SK-N-SH (cell line): ENCODE measurements at regions not wholly inside any gene's neighbourhood (a gene's known extent, or its start where the extent isn't known, plus 50 kb on each side); places are given as distances from the start of the nearest gene placed in this dataset.

Experiments
- CTCF ChIA-PET: fragments of 300-600, 350-600 bp; formaldehyde crosslinking; extraction: SDS; loops from one replicate; lab custom pipeline; 2021; lab: Yijun Ruan, JAX
- POLR2A ChIA-PET: fragments of 350-600 bp; sonication (Branson Sonifier 250); formaldehyde crosslinking; extraction: SDS; loops from one replicate; lab custom pipeline; 2020; ENCODE audit warnings: antibody characterized with exemption, inconsistent platforms; lab: Yijun Ruan, JAX
- DNase-seq: peaks from one replicate; pipeline ENCODE4 v3.0.0; 2012
- H2AFZ ChIP-seq: fragments of 200-600 bp; sonication (generic); 2 replicates; pipeline ENCODE4 v1.8.1; 2016; ENCODE audit warnings: antibody characterized with exemption, mild to moderate bottlenecking, low read depth
- H3F3A ChIP-seq: fragments of 200-600 bp; sonication (generic); replicated peaks from 2 replicates; pipeline ENCODE3; 2016; ENCODE audit warnings: antibody characterized with exemption, mild to moderate bottlenecking; ENCODE audit not compliant: insufficient read depth
- H3K27ac ChIP-seq, 2 experiments: fragments of 200-500 bp in 1 of 2; fragments of 200-600 bp in 1 of 2; sonication (Bioruptor generic) in 1 of 2; sonication (generic), shearing (Covaris generic) in 1 of 2; 2 replicates each; pipeline versions ENCODE4 v1.5.1 to v1.6.1; 2014 to 2016; ENCODE audit warnings: low read depth in 2 of 2, inconsistent platforms in 1 of 2, low read length in 1 of 2, mild to moderate bottlenecking in 1 of 2, mixed read lengths in 1 of 2
- H3K27me3 ChIP-seq: fragments of 200-600 bp; sonication (generic), shearing (Covaris generic); 2 replicates; pipeline ENCODE4 v1.6.1; 2016; ENCODE audit warnings: mixed run types; ENCODE audit not compliant: insufficient read depth
- H3K36me3 ChIP-seq, 2 experiments: fragments of 200-500 bp in 1 of 2; fragments of 200-600 bp in 1 of 2; sonication (Bioruptor generic) in 1 of 2; sonication (generic) in 1 of 2; replicated peaks in 1 of 2; 2 replicates each; pipeline versions ENCODE3 to v1.5.1; 2014 to 2016; ENCODE audit warnings: low read length in 1 of 2, mild to moderate bottlenecking in 1 of 2; ENCODE audit not compliant: insufficient read depth in 2 of 2, control insufficient read depth in 1 of 2
- H3K4me1 ChIP-seq, 2 experiments: fragments of 200-500 bp in 1 of 2; fragments of 200-600 bp in 1 of 2; sonication (Bioruptor generic) in 1 of 2; sonication (generic), shearing (Covaris generic) in 1 of 2; 2 replicates each; pipeline versions ENCODE4 v1.5.1 to v1.6.1; 2014 to 2016; ENCODE audit warnings: low read depth in 1 of 2, low read length in 1 of 2, mixed run types in 1 of 2; ENCODE audit not compliant: insufficient read depth in 2 of 2, control insufficient read depth in 1 of 2
- H3K4me2 ChIP-seq: fragments of 200-600 bp; sonication (generic), shearing (Covaris generic); 2 replicates; pipeline ENCODE4 v1.6.1; 2017; ENCODE audit warnings: mixed run types
- H3K4me3 ChIP-seq, 2 experiments: fragments of 200-500 bp in 1 of 2; fragments of 200-600 bp in 1 of 2; sonication (Bioruptor generic) in 1 of 2; sonication (generic), shearing (Covaris generic) in 1 of 2; 2 replicates each; pipeline versions ENCODE4 v1.5.1 to v1.8.1; 2014 to 2016; ENCODE audit warnings: low read depth in 2 of 2, inconsistent platforms in 1 of 2, low read length in 1 of 2, mild to moderate bottlenecking in 1 of 2, mixed read lengths in 1 of 2, moderate library complexity in 1 of 2
- H3K79me2 ChIP-seq: fragments of 200-600 bp; sonication (generic); 2 replicates; pipeline ENCODE4 v1.8.1; 2017; ENCODE audit warnings: mild to moderate bottlenecking; ENCODE audit not compliant: insufficient read depth
- H3K9ac ChIP-seq: fragments of 200-600 bp; sonication (generic); 2 replicates; pipeline ENCODE4 v1.6.1; 2017; ENCODE audit warnings: mixed run types
- H3K9me2 ChIP-seq: fragments of 200-600 bp; sonication (generic); 2 replicates; pipeline ENCODE4 v1.6.1; 2017; ENCODE audit warnings: mixed run types
- H3K9me3 ChIP-seq: fragments of 200-600 bp; sonication (generic); 2 replicates; pipeline ENCODE4 v1.6.1; 2017; ENCODE audit warnings: mixed run types, mild to moderate bottlenecking, moderate library complexity
- H4K20me1 ChIP-seq: fragments of 200-600 bp; sonication (generic); 2 replicates; pipeline ENCODE4 v1.6.1; 2017; ENCODE audit warnings: mild to moderate bottlenecking, mixed run types; ENCODE audit not compliant: insufficient read depth
- ELF1 ChIP-seq: IDR thresholded peaks from 2 replicates; pipeline ENCODE4 v1.4.0; 2012
- EP300 ChIP-seq, 2 experiments: IDR thresholded peaks; 2 replicates each; pipeline versions ENCODE4 v1.4.0 to v1.6.1; 2012; ENCODE audit warnings: borderline replicate concordance in 1 of 2, low read depth in 1 of 2, low read length in 1 of 2
- EZH2phosphoT487 ChIP-seq: fragments of 200-600 bp; sonication (generic); IDR thresholded peaks from 2 replicates; pipeline ENCODE4 v1.6.1; 2017; ENCODE audit warnings: low read depth, mixed run types, mild to moderate bottlenecking, antibody characterized with exemption, moderate library complexity, borderline replicate concordance
- FOSL2 ChIP-seq: IDR thresholded peaks from 2 replicates; pipeline ENCODE4 v1.4.0; 2012; ENCODE audit warnings: low read depth, mild to moderate bottlenecking, moderate library complexity, borderline replicate concordance
- FOXM1 ChIP-seq: IDR thresholded peaks from 2 replicates; pipeline ENCODE4 v1.4.0; 2012; ENCODE audit warnings: low read depth, mild to moderate bottlenecking
- GABPA ChIP-seq: IDR thresholded peaks from 2 replicates; pipeline ENCODE4 v1.4.0; 2012; ENCODE audit warnings: low read depth, mild to moderate bottlenecking
- GATA2 ChIP-seq: sonication (generic); formaldehyde crosslinking; IDR thresholded peaks from 2 replicates; pipeline ENCODE4 v1.5.0; 2020; ENCODE audit warnings: mild to moderate bottlenecking, missing genetic modification reagents
- JUND ChIP-seq: IDR thresholded peaks from 2 replicates; pipeline ENCODE4 v1.4.0; 2012
- MEF2A ChIP-seq: IDR thresholded peaks from 2 replicates; pipeline ENCODE4 v1.4.0; 2012; ENCODE audit warnings: low read depth, borderline replicate concordance
- MXI1 ChIP-seq: IDR thresholded peaks from 2 replicates; pipeline ENCODE4 v1.6.1; 2012; ENCODE audit warnings: mild to moderate bottlenecking, low read depth, low read length, improper control_type of control experiment
- NFIC ChIP-seq: IDR thresholded peaks from 2 replicates; pipeline ENCODE4 v1.4.0; 2012; ENCODE audit warnings: borderline replicate concordance
- RAD21 ChIP-seq: IDR thresholded peaks from 2 replicates; pipeline ENCODE4 v1.6.1; 2012; ENCODE audit warnings: mild to moderate bottlenecking, low read length
- RCOR1 ChIP-seq: fragments of 150-350 bp; IDR thresholded peaks from 2 replicates; pipeline ENCODE4 v1.6.1; 2017; ENCODE audit warnings: antibody characterized with exemption, low read length
- RXRA ChIP-seq: IDR thresholded peaks from 2 replicates; pipeline ENCODE4 v1.4.0; 2012; ENCODE audit warnings: low read depth, mild to moderate bottlenecking, borderline replicate concordance
- SIN3A ChIP-seq: IDR thresholded peaks from 2 replicates; pipeline ENCODE4 v1.6.1; 2012; ENCODE audit warnings: low read depth, mild to moderate bottlenecking, low read length, moderate library complexity, borderline replicate concordance
- SMC3 ChIP-seq: IDR thresholded peaks from 2 replicates; pipeline ENCODE4 v1.6.1; 2012; ENCODE audit warnings: low read depth, low read length, improper control_type of control experiment
- TCF12 ChIP-seq: IDR thresholded peaks from 2 replicates; pipeline ENCODE4 v1.4.0; 2012
- YY1 ChIP-seq: IDR thresholded peaks from 2 replicates; pipeline ENCODE4 v1.4.0; 2012; ENCODE audit warnings: low read depth, mild to moderate bottlenecking
- WGBS: methylation state at CpG from one replicate; pipeline ENCODE4 v1.1.6; 2017; ENCODE audit warnings: low lambda C conversion rate; 5-methylcytosine and 5-hydroxymethylcytosine counted together
- TF ChIP-seq, protein P1 (sequence below): IDR thresholded peaks from 2 replicates; pipeline ENCODE4 v1.6.1; 2012; ENCODE audit warnings: mild to moderate bottlenecking, low read depth, low read length, moderate library complexity
- TF ChIP-seq, protein P2 (sequence below): fragments of 150-350 bp; IDR thresholded peaks from 2 replicates; pipeline ENCODE4 v1.6.1; 2016; ENCODE audit warnings: mild to moderate bottlenecking, low read depth, low read length
- TF ChIP-seq, protein P3 (sequence below): fragments of 150-350 bp; IDR thresholded peaks from 2 replicates; pipeline ENCODE4 v1.6.1; 2017; ENCODE audit warnings: antibody characterized with exemption, low read length, low read depth, borderline replicate concordance

DNA sequence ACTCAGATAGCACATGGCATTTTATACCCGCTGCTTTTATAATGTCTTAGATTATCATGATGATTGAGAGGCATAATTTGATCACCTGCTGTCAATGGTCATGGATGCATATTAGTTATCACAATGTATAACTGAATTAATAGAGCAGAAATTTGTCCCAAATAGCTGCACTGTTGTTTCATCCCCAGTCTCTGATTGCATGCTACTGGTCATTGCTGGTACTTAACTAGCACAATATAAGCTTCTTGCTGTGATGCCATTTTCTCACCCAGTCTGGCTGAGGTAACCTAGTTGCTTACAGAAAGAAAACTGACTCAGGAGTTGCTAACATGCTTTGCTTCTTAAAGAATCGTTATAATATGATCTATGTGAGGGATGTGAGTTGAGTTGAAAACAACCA, 76.8 kb upstream of the PLEKHA5 start:
- Histone ChIP-seq H3K4me2 (no peak overlapping the region), H3K4me3 (no peak overlapping the region), H3K79me2 (no peaks in the 10 kb centered on the region), H3K27ac (no peak overlapping the region), H3K9me3 (no peaks in the 10 kb centered on the region), H2AFZ (no peak overlapping the region), H3K27me3 (no peaks in the 10 kb centered on the region), H3K36me3 (no peaks in the 10 kb centered on the region), H3F3A (no peaks in the 10 kb centered on the region), H4K20me1 (no peaks in the 10 kb centered on the region), H3K4me1 (no peaks in the 10 kb centered on the region), H3K9me2 (no peaks in the 10 kb centered on the region), H3K9ac (no peak overlapping the region)
- WGBS: 27% methylated on average over 2 of the region's 2 CpGs
- CTCF ChIA-PET: no interaction called here
- TF ChIP-seq SMC3 (no peak), YY1 (no peak), RXRA (no peak), MEF2A (no peak), SIN3A (no peak), ELF1 (no peak), GABPA (no peak), TCF12 (no peak), JUND (no peak), FOXM1 (no peak), MXI1 (no peak), RCOR1 (no peak), GATA2 (CRISPR knock-in tag) (no peak)
- TF ChIP-seq, protein P1, sequence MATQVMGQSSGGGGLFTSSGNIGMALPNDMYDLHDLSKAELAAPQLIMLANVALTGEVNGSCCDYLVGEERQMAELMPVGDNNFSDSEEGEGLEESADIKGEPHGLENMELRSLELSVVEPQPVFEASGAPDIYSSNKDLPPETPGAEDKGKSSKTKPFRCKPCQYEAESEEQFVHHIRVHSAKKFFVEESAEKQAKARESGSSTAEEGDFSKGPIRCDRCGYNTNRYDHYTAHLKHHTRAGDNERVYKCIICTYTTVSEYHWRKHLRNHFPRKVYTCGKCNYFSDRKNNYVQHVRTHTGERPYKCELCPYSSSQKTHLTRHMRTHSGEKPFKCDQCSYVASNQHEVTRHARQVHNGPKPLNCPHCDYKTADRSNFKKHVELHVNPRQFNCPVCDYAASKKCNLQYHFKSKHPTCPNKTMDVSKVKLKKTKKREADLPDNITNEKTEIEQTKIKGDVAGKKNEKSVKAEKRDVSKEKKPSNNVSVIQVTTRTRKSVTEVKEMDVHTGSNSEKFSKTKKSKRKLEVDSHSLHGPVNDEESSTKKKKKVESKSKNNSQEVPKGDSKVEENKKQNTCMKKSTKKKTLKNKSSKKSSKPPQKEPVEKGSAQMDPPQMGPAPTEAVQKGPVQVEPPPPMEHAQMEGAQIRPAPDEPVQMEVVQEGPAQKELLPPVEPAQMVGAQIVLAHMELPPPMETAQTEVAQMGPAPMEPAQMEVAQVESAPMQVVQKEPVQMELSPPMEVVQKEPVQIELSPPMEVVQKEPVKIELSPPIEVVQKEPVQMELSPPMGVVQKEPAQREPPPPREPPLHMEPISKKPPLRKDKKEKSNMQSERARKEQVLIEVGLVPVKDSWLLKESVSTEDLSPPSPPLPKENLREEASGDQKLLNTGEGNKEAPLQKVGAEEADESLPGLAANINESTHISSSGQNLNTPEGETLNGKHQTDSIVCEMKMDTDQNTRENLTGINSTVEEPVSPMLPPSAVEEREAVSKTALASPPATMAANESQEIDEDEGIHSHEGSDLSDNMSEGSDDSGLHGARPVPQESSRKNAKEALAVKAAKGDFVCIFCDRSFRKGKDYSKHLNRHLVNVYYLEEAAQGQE: no peak
- POLR2A ChIA-PET: no interaction called here
- no peak for DNase-seq

DNA sequence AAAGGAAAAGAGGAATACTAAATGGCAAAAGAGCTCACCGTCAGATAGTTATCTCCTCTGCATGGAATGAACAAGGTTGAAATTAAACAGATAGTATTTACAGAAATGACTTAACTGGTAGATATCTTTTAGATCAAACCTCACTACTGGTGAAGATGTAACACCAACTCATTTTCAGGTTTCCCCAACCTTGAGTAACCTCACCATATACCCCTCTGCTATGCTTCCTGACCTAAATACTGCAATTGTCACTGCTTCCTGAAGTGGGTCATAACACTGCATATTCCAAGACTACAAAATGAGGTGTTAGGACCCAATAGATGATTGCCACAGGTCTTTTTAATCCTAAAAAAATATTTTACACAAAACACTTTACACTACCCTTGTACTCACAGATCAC, 76.3 kb upstream of the PLEKHA5 start:
- Histone ChIP-seq H3F3A (no peaks in the 10 kb centered on the region), H3K36me3 (no peaks in the 10 kb centered on the region), H4K20me1 (no peaks in the 10 kb centered on the region), H3K4me2 (no peak overlapping the region), H3K27me3 (no peaks in the 10 kb centered on the region), H3K4me1 (peaks cover 0 to 2% of the 10 kb centered on the region in 2 experiments; a peak in 1 of 4 replicates), H2AFZ (no peak overlapping the region), H3K9me2 (no peaks in the 10 kb centered on the region), H3K79me2 (no peaks in the 10 kb centered on the region), H3K9ac (no peak overlapping the region), H3K4me3 (no peak overlapping the region), H3K27ac (no peak overlapping the region)
- DNase-seq: no peak
- CTCF ChIA-PET: no interaction called here
- POLR2A ChIA-PET: no interaction called here
- 92% methylated on average over 1 of the region's 1 CpG for WGBS
- TF ChIP-seq GABPA (no peak), NFIC (no peak), GATA2 (CRISPR knock-in tag) (no peak), FOSL2 (no peak), RAD21 (no peak), RCOR1 (no peak), FOXM1 (no peak), RXRA (no peak), EP300 (IDR thresholded peaks at IDR 0.05; ENCODE audit: borderline replicate concordance in 1 of 2, low read depth in 1 of 2, low read length in 1 of 2) (no peak), MEF2A (no peak), TCF12 (no peak), MXI1 (no peak), EZH2phosphoT487 (no peak)
- TF ChIP-seq, protein P2, sequence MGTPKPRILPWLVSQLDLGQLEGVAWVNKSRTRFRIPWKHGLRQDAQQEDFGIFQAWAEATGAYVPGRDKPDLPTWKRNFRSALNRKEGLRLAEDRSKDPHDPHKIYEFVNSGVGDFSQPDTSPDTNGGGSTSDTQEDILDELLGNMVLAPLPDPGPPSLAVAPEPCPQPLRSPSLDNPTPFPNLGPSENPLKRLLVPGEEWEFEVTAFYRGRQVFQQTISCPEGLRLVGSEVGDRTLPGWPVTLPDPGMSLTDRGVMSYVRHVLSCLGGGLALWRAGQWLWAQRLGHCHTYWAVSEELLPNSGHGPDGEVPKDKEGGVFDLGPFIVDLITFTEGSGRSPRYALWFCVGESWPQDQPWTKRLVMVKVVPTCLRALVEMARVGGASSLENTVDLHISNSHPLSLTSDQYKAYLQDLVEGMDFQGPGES: no peak
- TF ChIP-seq, protein P3, sequence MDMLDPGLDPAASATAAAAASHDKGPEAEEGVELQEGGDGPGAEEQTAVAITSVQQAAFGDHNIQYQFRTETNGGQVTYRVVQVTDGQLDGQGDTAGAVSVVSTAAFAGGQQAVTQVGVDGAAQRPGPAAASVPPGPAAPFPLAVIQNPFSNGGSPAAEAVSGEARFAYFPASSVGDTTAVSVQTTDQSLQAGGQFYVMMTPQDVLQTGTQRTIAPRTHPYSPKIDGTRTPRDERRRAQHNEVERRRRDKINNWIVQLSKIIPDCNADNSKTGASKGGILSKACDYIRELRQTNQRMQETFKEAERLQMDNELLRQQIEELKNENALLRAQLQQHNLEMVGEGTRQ: no peak
- TF ChIP-seq, all 33 proteins: peak for 0
- no peaks in the 10 kb centered on the region for H3K9me3 ChIP-seq
